NT2/D1 (cell line): ENCODE measurements at regions not wholly inside any gene's neighbourhood (a gene's known extent, or its start where the extent isn't known, plus 50 kb on each side); places are given as distances from the start of the nearest gene placed in this dataset.

Experiments used
- SUZ12 ChIP-seq: IDR thresholded peaks from 2 replicates; pipeline ENCODE4 v1.6.1; 2011; ENCODE audit not compliant: insufficient read length, insufficient read depth; ENCODE audit errors: extremely low read depth
- YY1 ChIP-seq: IDR thresholded peaks from 2 replicates; pipeline ENCODE4 v1.6.1; 2011; ENCODE audit not compliant: insufficient read length, insufficient read depth

DNA sequence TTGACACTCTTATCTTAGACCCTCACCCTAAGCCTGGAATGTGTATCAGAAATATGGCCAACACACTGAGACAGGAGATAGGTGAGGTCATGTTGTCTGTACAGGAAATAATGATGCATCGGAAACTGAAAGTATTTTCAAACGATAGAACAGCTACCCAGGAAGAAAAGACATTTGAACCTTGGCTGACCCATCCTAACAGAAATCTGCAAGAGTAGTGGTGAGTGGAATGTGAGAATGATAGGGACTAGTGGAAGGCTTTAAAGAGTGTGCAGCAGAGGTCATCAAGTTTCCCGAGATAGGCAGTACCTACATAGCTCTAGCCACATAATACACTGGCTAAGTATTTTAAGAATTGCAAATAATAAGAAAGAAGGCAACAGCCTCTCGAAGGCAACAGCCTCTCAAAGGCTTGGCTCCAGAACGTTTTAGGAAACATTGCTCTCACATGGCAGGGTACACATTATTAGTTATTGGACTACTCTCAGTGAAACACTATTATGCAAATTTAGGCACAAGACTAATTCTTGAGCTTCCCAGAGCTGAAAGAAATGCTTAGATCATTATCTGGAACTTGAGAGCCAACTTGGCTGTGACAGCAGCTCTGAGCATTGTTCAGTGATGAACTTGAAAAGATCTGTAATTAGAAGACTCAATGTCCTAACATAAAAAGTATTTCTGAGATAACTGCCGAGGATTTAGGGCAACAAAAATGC is 133.1 kb upstream of the FBXL7 start:
- TF ChIP-seq SUZ12, result no peak
- TF ChIP-seq YY1, result no peak
